ENCODE measurements at regions not wholly inside any gene's neighbourhood (a gene's known extent, or its start where the extent isn't known, plus 50 kb on each side); places are given as distances from the start of the nearest gene placed in this dataset.
"Not testable (repeated sequence)": the region's sequence is repeated elsewhere in the genome, so short reads cannot be mapped to it uniquely, and the experiment has no call there.

DNA sequence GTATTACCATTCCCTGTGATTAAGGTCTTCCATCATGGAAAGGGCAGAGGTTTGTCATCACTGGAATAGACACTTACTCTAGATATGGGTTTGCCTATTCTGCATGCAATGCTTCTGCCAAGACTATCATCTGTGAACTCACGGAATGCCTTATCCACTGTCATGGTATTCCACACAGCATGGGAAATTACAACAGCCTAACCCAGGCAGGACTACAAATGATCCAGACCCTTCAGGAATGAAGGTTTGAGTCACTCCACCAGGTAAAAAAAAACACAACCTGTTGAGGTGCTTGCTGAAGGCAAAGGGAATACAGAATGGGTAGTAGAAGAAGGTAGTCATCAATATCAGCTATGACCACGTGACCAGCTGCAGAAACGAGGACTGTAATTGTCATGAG is 89.0 kb upstream of the RANBP6 start:
- DNase-seq (ENCODE audit: low spot score) = not testable (repeated sequence)

DNA sequence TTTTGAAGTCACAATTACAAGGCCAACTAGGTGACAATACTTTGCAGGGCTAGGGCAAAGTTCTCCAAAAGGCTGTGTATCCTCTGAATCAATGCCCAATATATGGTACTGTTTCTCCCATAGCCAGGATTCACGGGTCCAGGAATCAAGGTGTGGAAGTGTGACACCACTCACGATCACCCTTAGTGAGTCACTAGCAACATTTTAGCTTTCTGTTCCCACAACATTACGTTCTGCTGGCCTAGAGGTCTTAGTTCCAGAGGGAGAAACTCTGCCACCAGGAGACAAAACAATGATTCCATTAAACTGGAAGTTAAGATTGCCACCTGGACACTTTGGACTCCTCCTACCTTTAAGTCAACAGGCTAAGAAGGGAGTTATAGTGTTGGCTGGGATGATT is 88.5 kb upstream of the RANBP6 start:
- not testable (repeated sequence) for DNase-seq (ENCODE audit: low spot score)

DNA sequence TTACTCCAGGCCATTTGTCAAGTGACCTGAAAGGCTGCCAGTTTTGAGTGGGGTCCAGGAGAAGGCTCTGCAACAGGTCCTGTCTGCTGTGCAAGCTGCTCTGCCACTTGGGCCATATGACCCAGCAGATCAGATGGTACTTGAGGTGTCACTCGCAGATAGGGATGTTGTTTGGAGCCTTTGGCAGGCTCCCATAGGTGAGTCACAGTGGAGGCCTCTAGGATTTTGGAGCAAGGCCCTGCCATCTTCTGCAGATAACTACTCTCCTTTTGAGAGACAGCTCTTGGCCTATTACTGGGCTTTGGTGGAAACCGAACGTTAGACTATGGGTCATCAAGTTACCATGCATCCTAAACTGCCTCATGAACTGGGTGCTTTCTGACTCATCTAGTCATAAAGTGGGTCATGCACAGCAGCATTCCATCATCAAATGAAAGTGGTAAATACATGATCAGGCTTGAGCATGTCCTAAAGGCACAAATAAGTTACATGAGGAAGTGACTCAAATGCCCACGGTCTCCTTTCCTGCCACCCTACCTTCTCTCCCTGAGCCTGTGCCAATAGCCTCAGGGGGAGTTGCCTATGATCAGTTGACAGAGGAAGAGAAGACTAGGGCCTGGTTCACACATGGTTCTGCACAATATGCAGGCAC is 87.0 kb upstream of the RANBP6 start:
- not testable (repeated sequence) for DNase-seq (ENCODE audit: low spot score)

GRCh38 chr9:6101725-6102124 is 86.3 kb upstream of the RANBP6 start:
- not testable (repeated sequence) for DNase-seq (ENCODE audit: low spot score)

DNA sequence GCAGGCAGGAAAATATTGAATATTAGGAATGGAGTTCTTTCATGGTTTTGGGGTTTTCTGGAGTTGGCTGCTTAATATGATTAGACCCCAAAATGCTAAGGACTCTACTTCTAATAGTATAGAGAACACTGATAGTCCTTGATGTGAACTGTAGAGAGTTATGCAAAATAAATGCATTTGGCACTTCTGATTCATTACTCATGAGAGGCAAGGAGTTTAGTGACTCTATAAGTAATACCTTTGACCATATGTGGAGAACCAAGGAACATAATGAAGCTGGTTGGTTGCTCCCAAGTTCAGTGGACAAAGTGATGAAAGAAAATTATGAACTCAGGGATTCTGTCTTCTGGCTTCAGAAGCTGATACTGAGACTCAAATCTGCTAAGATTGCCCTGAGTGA is 83.9 kb upstream of the RANBP6 start:
- DNase-seq (ENCODE audit: low spot score) = not testable (repeated sequence)

DNA sequence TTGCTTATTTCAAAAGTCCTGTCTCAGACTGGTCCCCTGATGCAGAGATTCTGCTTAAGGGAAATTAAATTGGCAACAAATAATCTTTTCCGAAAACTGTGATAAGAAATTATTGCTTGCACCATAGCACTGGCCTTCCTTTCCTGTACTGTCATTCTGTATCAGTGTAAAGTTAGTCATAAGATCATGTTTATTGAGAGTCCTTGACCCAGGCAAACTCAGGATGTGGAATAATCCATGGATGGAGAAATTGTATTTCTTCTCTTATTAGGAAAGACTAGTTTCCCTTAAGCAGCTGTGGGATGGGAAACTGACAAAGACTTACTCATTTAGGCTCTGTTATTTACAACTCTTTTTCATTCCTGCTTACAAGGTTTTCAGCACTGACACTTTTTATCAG is 83.0 kb upstream of the RANBP6 start:
- no peak for DNase-seq (ENCODE audit: low spot score)

DNA sequence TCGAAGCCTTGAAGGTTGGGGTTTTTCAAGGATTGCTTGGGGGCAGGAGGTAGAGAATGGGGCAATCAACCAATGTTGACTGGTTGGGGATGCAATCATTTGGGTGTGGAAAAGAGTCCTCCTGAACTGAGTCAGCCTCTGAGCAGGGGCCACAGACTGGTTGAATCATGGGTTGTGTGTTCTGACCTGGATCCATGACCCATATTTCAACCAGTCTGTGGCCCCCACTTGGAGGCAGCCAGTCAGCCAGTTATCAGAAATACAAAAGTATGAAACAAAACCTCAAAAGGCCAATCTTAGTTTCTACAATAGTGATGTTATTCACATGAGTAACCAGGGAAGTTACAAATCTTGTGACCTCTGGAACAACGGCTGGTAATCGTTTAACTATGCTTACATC is 81.4 kb upstream of the RANBP6 start:
- DNase-seq (ENCODE audit: low spot score) = peak; percentile 76

GRCh38 chr9:6090277-6091210 is 75.1 kb upstream of the RANBP6 start:
- no peak for DNase-seq (ENCODE audit: low spot score)

GRCh38 chr9:6089300-6089699 is 73.9 kb upstream of the RANBP6 start:
- DNase-seq (ENCODE audit: low spot score) = no peak

DNA sequence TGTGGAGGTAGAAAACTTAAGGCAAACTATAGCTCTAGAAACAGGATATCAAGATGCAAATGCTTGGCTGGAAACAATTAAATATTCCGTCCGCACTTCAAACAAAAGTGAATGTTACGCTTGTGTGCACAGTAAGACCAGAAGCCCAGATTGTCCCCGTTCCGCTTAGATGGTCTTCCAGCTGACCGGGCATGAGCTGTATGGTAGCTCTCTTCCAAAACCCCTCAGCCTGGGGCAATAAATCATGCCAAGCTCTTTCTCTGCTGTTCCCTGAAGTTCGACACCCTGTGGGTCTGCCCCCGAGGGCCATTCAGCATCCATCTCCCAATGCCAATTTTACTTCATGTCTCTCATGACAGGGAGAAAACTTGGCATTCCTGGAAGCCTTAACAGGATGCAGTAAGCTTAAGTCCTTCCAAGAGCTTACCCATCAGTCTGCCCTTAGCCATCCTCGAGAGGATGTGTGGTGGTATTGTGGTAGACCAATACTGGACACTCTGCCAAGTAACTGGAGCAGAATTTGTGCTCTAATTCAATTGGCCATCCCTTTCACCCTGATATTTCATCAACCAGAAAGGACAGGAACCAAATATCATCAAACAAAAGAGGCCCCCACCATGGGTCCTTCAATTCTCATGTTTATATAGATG is 70.7 kb upstream of the RANBP6 start:
- no peak for DNase-seq (ENCODE audit: low spot score)

- DNase-seq (ENCODE audit: low spot score) = peak; percentile 93
Measured at GRCh38 chr9:6080154-6080716, 64.8 kb upstream of the RANBP6 start.

DNA sequence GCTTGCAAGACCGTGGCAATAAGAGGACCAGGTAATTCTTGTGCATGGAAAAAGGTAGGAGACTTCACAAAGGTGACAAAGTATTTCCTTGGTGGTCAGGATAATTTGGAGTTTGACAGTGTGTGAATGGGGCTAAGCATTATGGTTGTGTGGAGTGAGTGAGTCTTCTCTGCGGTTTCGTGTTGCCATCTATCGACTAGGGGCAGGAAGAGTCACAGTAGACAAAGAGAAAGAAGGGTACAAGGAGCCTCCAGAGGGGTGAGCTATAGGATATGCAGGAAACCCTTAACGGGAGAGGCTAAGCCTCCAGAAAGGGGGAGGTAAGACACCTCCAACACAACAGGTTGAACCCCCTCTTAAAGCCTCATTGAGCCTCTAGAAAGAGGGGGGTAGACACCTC is 64.0 kb upstream of the RANBP6 start:
- no peak for DNase-seq (ENCODE audit: low spot score)

DNA sequence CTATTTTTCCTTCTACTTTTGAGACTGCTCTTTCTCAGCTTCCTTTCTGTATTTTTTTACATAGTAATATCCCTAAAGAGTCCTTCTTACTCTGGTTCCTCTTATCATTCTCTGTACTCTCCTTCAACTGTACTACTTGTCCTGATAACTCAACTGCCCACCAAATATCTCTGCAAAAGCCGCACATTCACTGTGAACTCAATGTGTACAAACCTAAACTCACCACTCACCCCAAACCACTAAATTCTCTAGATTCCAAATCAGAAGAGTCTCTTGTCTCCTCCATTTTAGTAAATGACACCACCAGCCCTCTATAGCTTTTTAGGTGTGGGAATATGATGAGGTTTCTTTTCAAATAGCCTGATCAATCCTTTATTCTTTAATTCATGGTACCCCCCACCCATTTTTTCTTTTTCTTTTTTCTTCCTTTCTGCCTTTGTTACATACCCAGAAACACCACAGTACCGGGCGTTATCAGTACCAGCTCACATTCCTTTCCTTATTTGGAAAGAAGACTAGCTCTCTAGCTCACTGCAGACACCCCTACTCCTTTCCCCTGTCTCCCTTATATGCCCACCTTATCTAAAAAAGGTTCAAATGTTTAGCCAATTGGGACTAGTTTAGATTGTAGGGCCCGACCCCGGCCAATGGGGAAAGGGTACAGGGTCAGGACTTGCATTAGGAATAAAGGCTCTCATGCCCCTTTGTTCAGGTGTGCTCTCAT is 63.1 kb upstream of the RANBP6 start:
- DNase-seq (ENCODE audit: low spot score) = no peak

GRCh38 chr9:6076851-6077250 is 61.4 kb upstream of the RANBP6 start:
- no peak for DNase-seq (ENCODE audit: low spot score)

GRCh38 chr9:6073731-6074130 is 58.3 kb upstream of the RANBP6 start:
- no peak for DNase-seq (ENCODE audit: low spot score)

- no peak for DNase-seq (ENCODE audit: low spot score)
Measured at GRCh38 chr9:6072865-6073264, 57.4 kb upstream of the RANBP6 start.

DNA sequence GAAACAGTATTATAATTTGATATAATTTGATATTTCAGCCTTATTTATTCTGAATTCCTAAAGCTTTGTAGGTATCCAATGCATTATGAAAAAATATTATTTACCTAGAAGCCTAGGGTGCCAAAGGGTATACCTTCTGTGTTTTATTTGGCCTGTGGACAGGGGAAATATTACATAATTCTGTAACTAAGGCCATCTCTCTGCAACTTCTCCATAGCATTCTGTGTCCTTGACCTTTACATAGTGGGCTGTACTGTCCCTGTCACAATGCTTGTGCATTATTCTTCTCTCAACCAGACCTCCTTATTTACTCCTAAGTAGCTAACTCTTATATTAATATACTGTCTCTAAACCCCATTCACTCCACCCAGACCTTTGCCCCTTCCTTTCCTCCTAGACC is 57.0 kb upstream of the RANBP6 start:
- no peak for DNase-seq (ENCODE audit: low spot score)

DNA sequence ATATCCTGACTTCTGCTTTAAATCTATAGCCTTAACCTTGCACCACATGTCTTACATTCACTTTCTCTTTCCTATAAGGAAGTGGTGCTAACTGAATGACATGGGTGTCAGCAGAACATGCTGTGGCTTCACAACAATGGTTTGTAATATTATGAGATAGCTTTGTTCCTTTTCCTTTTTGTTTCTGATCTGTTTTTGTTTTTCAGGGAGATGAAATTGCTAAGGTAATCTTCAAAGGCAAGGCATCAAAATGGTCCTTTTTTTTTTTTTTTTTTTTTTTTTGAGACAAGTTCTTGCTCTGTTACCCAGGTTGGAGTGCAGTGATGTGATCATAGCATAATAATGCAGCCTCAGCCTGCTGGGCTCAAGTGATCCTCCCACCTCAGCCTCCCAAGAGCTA is 53.6 kb upstream of the RANBP6 start:
- DNase-seq (ENCODE audit: low spot score) = no peak

GRCh38 chr9:6067426-6067825 is 52.0 kb upstream of the RANBP6 start:
- no peak for DNase-seq (ENCODE audit: low spot score)
